Osteocyte (in vitro differentiated cells): ENCODE measurements at regions not wholly inside any gene's neighbourhood (a gene's known extent, or its start where the extent isn't known, plus 50 kb on each side); places are given as distances from the start of the nearest gene placed in this dataset.

Source experiments
- DNase-seq: peaks from one replicate; pipeline ENCODE4 v3.0.0; 2021; ENCODE audit warnings: mixed read lengths; ENCODE audit not compliant: unreplicated experiment; ENCODE audit errors: extremely low spot score
- H3K27ac Mint-ChIP-seq: one replicate; pipeline ENCODE4 v1.8.0; 2021; ENCODE audit warnings: mild to moderate bottlenecking, mixed read lengths; ENCODE audit not compliant: unreplicated experiment
- H3K27me3 Mint-ChIP-seq: one replicate; pipeline ENCODE4 v1.8.0; 2021; ENCODE audit warnings: mixed read lengths; ENCODE audit not compliant: unreplicated experiment
- H3K36me3 Mint-ChIP-seq: one replicate; pipeline ENCODE4 v1.8.0; 2021; ENCODE audit warnings: mixed read lengths; ENCODE audit not compliant: unreplicated experiment
- H3K4me1 Mint-ChIP-seq: one replicate; pipeline ENCODE4 v1.8.0; 2021; ENCODE audit warnings: mixed read lengths; ENCODE audit not compliant: unreplicated experiment
- H3K4me3 Mint-ChIP-seq: one replicate; pipeline ENCODE4 v1.8.0; 2021; ENCODE audit warnings: mild to moderate bottlenecking, moderate library complexity, mixed read lengths; ENCODE audit not compliant: unreplicated experiment
- H3K9me3 Mint-ChIP-seq: one replicate; pipeline ENCODE4 v1.8.0; 2021; ENCODE audit warnings: mixed read lengths; ENCODE audit not compliant: unreplicated experiment
- TF ChIP-seq, protein P1 (sequence below): fragments of 200-600 bp; sonication (generic); IDR thresholded peaks from 2 replicates; pipeline ENCODE4 v1.5.0; 2021; ENCODE audit warnings: antibody characterized with exemption, mild to moderate bottlenecking, moderate library complexity

DNA sequence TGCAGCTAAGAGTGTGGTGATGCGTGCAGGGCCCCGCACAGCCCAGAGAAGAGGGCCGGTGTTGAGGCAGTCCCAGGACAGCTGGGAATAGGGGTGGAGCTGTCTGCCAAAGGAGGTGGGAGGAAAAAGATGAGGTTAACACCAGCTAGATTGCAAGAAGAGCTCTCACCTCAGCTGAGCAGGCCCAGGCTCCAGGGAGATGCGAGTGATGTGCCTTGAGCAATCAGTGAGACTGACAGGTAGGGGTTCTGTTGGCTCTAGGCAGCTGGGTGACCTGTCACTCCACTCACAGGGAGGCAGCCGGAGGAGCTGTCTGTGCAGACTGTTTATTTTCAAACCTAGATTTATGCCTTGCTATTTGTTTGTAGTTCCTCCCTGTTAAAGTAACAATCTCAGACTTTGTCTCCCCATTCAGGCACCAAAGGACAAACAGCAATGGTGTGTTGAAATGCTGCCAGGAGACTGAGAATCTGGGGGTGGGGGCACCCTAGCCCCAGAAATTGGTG is 205.1 kb upstream of the CXCL12 start:
- DNase-seq = no peak
- Mint-ChIP-seq H3K9me3 (no peaks in the 10 kb centered on the region), H3K36me3 (no peaks in the 10 kb centered on the region), H3K27me3 (no peaks in the 10 kb centered on the region), H3K27ac (no peak overlapping the region), H3K4me3 (no peak overlapping the region), H3K4me1 (peaks cover 3% of the 10 kb centered on the region)
- TF ChIP-seq, protein P1, sequence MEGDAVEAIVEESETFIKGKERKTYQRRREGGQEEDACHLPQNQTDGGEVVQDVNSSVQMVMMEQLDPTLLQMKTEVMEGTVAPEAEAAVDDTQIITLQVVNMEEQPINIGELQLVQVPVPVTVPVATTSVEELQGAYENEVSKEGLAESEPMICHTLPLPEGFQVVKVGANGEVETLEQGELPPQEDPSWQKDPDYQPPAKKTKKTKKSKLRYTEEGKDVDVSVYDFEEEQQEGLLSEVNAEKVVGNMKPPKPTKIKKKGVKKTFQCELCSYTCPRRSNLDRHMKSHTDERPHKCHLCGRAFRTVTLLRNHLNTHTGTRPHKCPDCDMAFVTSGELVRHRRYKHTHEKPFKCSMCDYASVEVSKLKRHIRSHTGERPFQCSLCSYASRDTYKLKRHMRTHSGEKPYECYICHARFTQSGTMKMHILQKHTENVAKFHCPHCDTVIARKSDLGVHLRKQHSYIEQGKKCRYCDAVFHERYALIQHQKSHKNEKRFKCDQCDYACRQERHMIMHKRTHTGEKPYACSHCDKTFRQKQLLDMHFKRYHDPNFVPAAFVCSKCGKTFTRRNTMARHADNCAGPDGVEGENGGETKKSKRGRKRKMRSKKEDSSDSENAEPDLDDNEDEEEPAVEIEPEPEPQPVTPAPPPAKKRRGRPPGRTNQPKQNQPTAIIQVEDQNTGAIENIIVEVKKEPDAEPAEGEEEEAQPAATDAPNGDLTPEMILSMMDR = no peak

GRCh38 chr10:44591911-44592310 is 207.0 kb upstream of the CXCL12 start:
- TF ChIP-seq, protein P1 = no peak
- Mint-ChIP-seq H3K36me3 (peaks cover 2% of the 10 kb centered on the region), H3K27ac (no peak overlapping the region), H3K9me3 (peaks cover 12% of the 10 kb centered on the region), H3K4me3 (no peak overlapping the region), H3K27me3 (peaks cover 9% of the 10 kb centered on the region), H3K4me1 (peaks cover 3% of the 10 kb centered on the region)
- DNase-seq = no peak

DNA sequence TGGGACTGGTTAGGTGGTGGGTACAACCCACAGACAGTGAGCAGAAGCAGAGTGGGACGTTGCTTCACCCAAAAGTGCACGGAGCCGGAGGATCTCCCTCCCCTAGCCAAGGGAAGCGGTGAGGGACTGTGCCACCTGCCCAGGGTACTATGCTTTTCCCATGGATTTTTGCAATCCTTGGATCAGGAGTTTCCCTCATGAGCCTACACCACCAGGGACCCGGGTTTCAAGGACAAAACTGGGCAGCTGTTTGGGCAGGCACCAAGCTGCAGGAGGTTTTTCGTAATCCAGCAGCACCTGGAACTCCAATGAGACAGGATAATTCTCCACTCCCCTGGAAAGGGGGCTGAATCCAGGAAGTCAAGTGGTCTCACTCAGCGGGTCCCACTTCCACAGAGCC is 209.1 kb upstream of the CXCL12 start:
- H3K4me1 Mint-ChIP-seq = peaks cover 3% of the 10 kb centered on the region

GRCh38 chr10:44607116-44607515 is 222.2 kb upstream of the CXCL12 start:
- DNase-seq = no peak
- Mint-ChIP-seq H3K4me1 (no peaks in the 10 kb centered on the region), H3K9me3 (no peaks in the 10 kb centered on the region), H3K36me3 (no peaks in the 10 kb centered on the region), H3K4me3 (no peak overlapping the region), H3K27me3 (peaks cover 4% of the 10 kb centered on the region), H3K27ac (no peak overlapping the region)
- TF ChIP-seq, protein P1 = no peak

More for the DNA sequence above, 209.1 kb upstream of the CXCL12 start:
- H3K27ac Mint-ChIP-seq = no peak overlapping the region
- no peak overlapping the region for H3K4me3 Mint-ChIP-seq
- H3K9me3 Mint-ChIP-seq = peaks cover 19% of the 10 kb centered on the region
- peaks cover 2% of the 10 kb centered on the region for H3K36me3 Mint-ChIP-seq
- H3K27me3 Mint-ChIP-seq = peaks cover 18% of the 10 kb centered on the region
- DNase-seq = no peak
- TF ChIP-seq, protein P1 = no peak

- H3K9me3 Mint-ChIP-seq = peaks cover 10% of the 10 kb centered on the region
- no peak overlapping the region for H3K4me3 Mint-ChIP-seq
- no peaks in the 10 kb centered on the region for H3K36me3 Mint-ChIP-seq
- no peak for DNase-seq
- H3K4me1 Mint-ChIP-seq = no peaks in the 10 kb centered on the region
- H3K27me3 Mint-ChIP-seq = no peaks in the 10 kb centered on the region
- no peak overlapping the region for H3K27ac Mint-ChIP-seq
- TF ChIP-seq, protein P1 = no peak
Observed at GRCh38 chr10:44618910-44619309, 234.0 kb upstream of the CXCL12 start.
